RWPE2 (cell line): ENCODE measurements at regions not wholly inside any gene's neighbourhood (a gene's known extent, or its start where the extent isn't known, plus 50 kb on each side); places are given as distances from the start of the nearest gene placed in this dataset.
"Not testable (repeated sequence)": the region's sequence is repeated elsewhere in the genome, so short reads cannot be mapped to it uniquely, and the experiment has no call there.

Source experiments
- ATAC-seq: fragments of 200-7000 bp; cut with Tn5 transposase; 3 replicates; pipeline ENCODE4 v1.9.1; 2021; ENCODE audit warnings: low read depth
- DNase-seq: peaks from one replicate; pipeline ENCODE4 v3.0.0-alpha.2; 2020; ENCODE audit warnings: low spot score
- H3K27ac ChIP-seq: fragments of 450-650 bp; 2 replicates; pipeline ENCODE4 v1.5.1; 2017; ENCODE audit warnings: mild to moderate bottlenecking; ENCODE audit not compliant: poor library complexity, severe bottlenecking
- H3K27me3 ChIP-seq: fragments of 250-450 bp; sonication (Bioruptor Pico); 2 replicates; pipeline ENCODE4 v1.5.1; 2021; ENCODE audit warnings: mild to moderate bottlenecking, moderate library complexity; ENCODE audit not compliant: insufficient read depth, poor library complexity, severe bottlenecking
- H3K36me3 ChIP-seq: fragments of 250-450 bp; sonication (Bioruptor Pico); 2 replicates; pipeline ENCODE4 v1.5.1; 2020; ENCODE audit warnings: low read depth, mild to moderate bottlenecking, moderate library complexity
- H3K4me1 ChIP-seq: fragments of 250-450 bp; sonication (Bioruptor Pico); 2 replicates; pipeline ENCODE4 v1.5.1; 2021; ENCODE audit warnings: mild to moderate bottlenecking, moderate library complexity; ENCODE audit not compliant: insufficient read depth, poor library complexity, severe bottlenecking
- H3K4me3 ChIP-seq: fragments of 250-450 bp; sonication (Bioruptor Pico); 2 replicates; pipeline ENCODE4 v1.5.1; 2021; ENCODE audit warnings: mild to moderate bottlenecking, moderate library complexity; ENCODE audit not compliant: severe bottlenecking
- H3K9me3 ChIP-seq: fragments of 250-450 bp; sonication (Bioruptor Pico); 2 replicates; pipeline ENCODE4 v1.5.1; 2021; ENCODE audit warnings: mild to moderate bottlenecking, moderate library complexity; ENCODE audit not compliant: severe bottlenecking
- CTCF ChIP-seq: fragments of 450-650 bp; IDR thresholded peaks from one replicate; pipeline ENCODE4 v1.5.1; 2017; ENCODE audit warnings: mild to moderate bottlenecking, moderate library complexity; ENCODE audit not compliant: poor library complexity, severe bottlenecking

- Histone ChIP-seq H3K27me3 (no peaks in the 10 kb centered on the region), H3K4me1 (peaks cover 15% of the 10 kb centered on the region), H3K9me3 (peaks cover 28% of the 10 kb centered on the region), H3K4me3 (no peak overlapping the region), H3K27ac (no peak overlapping the region), H3K36me3 (peaks cover 3% of the 10 kb centered on the region; the same call in 1 of the 2 replicates)
- no peak for TF ChIP-seq CTCF
- no peak for ATAC-seq
- no peak for DNase-seq
Measured at GRCh38 chr1:185517808-185518419, 200.9 kb upstream of the IVNS1ABP start.

- H3K4me3 ChIP-seq, H3K27ac ChIP-seq, DNase-seq, H3K36me3 ChIP-seq, H3K27me3 ChIP-seq, ATAC-seq: not testable (repeated sequence)
- peaks cover 28% of the 10 kb centered on the region for H3K9me3 ChIP-seq
- peaks cover 15% of the 10 kb centered on the region for H3K4me1 ChIP-seq
Measured at GRCh38 chr1:185517301-185517700, 200.3 kb upstream of the IVNS1ABP start.

GRCh38 chr1:185515696-185516095 is 198.7 kb upstream of the IVNS1ABP start:
- Histone ChIP-seq H3K4me3 (no peak overlapping the region), H3K36me3 (peaks cover 3% of the 10 kb centered on the region; the same call in 1 of the 2 replicates), H3K4me1 (peaks cover 10% of the 10 kb centered on the region), H3K9me3 (peaks cover 28% of the 10 kb centered on the region), H3K27me3 (no peaks in the 10 kb centered on the region), H3K27ac (no peak overlapping the region)
- ATAC-seq = no peak
- TF ChIP-seq CTCF = no peak
- DNase-seq = no peak

GRCh38 chr1:185514311-185514710 is 197.3 kb upstream of the IVNS1ABP start:
- H3K4me1 ChIP-seq = no peaks in the 10 kb centered on the region
- no peak for DNase-seq
- H3K9me3 ChIP-seq = peaks cover 26% of the 10 kb centered on the region
- ATAC-seq = no peak
- no peaks in the 10 kb centered on the region for H3K27me3 ChIP-seq
- H3K4me3 ChIP-seq = no peak overlapping the region
- peaks cover 3% of the 10 kb centered on the region; the same call in 1 of the 2 replicates for H3K36me3 ChIP-seq
- TF ChIP-seq CTCF = no peak
- H3K27ac ChIP-seq = no peak overlapping the region

GRCh38 chr1:185512442-185512841 is 195.4 kb upstream of the IVNS1ABP start:
- H3K4me3 ChIP-seq = no peak overlapping the region
- H3K36me3 ChIP-seq = no peaks in the 10 kb centered on the region
- no peak for TF ChIP-seq CTCF
- no peaks in the 10 kb centered on the region for H3K4me1 ChIP-seq
- H3K9me3 ChIP-seq = peaks cover 7% of the 10 kb centered on the region
- ATAC-seq = no peak
- H3K27ac ChIP-seq = no peak overlapping the region
- no peak for DNase-seq
- H3K27me3 ChIP-seq = no peaks in the 10 kb centered on the region
